K562 (cell line): ENCODE measurements at regions not wholly inside any gene's neighbourhood (a gene's known extent, or its start where the extent isn't known, plus 50 kb on each side); places are given as distances from the start of the nearest gene placed in this dataset.

Experiments used
- ATAC-seq: fragments of 200-7000 bp; cut with Tn5 transposase; 3 replicates; pipeline ENCODE4 v1.9.1; 2020; ENCODE audit warnings: moderate library complexity
- BruUV-seq: library from RNA; stranded (reverse); fragments of 400-500 nt; replicated peaks from 2 replicates; lab custom pipeline; 2021; lab: Mats Ljungman, UMichigan
- CTCF ChIA-PET: fragments of 300-600 bp; formaldehyde crosslinking; extraction: SDS; loops from one replicate; lab custom pipeline; 2021; ENCODE audit warnings: low intra/inter-chr PET ratio; lab: Yijun Ruan, JAX
- POLR2A ChIA-PET: fragments of 300-600, 350-650 bp; sonication (Branson Sonifier 250); formaldehyde crosslinking; extraction: SDS; loops from one replicate; lab custom pipeline; 2021; ENCODE audit warnings: antibody characterized with exemption, inconsistent platforms; lab: Yijun Ruan, JAX
- DNase-seq, 4 experiments: peaks; one replicate each; pipeline versions ENCODE4 v3.0.0 to v3.0.0-alpha.2; 2011 to 2018; ENCODE audit warnings: low spot score in 3 of 4, mixed read lengths in 3 of 4; ENCODE audit errors: extremely low read depth in 1 of 4
- FAIRE-seq: peaks from 2 replicates; lab custom pipeline; 2011; peaks lifted over from hg19 to GRCh38; lab: Jason Lieb, UNC
- H2AFZ ChIP-seq: 2 replicates; pipeline ENCODE4 v1.6.0; 2011; ENCODE audit warnings: low read depth, low read length, control low read depth, inconsistent platforms
- H3K27ac ChIP-seq: fragments of 200-600 bp; 3 replicates; pipeline ENCODE4 v1.8.0; 2011; ENCODE audit warnings: low read depth, mild to moderate bottlenecking, control low read depth, inconsistent platforms, low read length, moderate library complexity, mixed read lengths; ENCODE audit errors: extremely low read depth
- H3K27me3 ChIP-seq, 2 experiments: fragments of 300-600 bp in 1 of 2; 2 replicates in 1 of 2; 3 replicates in 1 of 2; pipeline versions ENCODE4 v1.6.0 to v1.8.0; 2011; ENCODE audit warnings: inconsistent platforms in 2 of 2, low read length in 2 of 2, mild to moderate bottlenecking in 1 of 2, mixed read lengths in 1 of 2, moderate library complexity in 1 of 2; ENCODE audit not compliant: control insufficient read depth in 2 of 2, insufficient read depth in 2 of 2
- H3K36me3 ChIP-seq: fragments of 300-600 bp; 3 replicates; pipeline ENCODE4 v1.8.0; 2011; ENCODE audit warnings: mild to moderate bottlenecking, low read length, inconsistent platforms; ENCODE audit not compliant: control insufficient read depth, insufficient read depth
- H3K4me1 ChIP-seq, 2 experiments: fragments of 200-600 bp in 1 of 2; replicated peaks in 1 of 2; 2 replicates in 1 of 2; 3 replicates in 1 of 2; pipeline versions ENCODE4 v1.5.1 to v1.8.0; 2011; ENCODE audit warnings: inconsistent platforms in 2 of 2, low read length in 2 of 2, mild to moderate bottlenecking in 1 of 2, mixed read lengths in 1 of 2, moderate library complexity in 1 of 2; ENCODE audit not compliant: control insufficient read depth in 2 of 2, insufficient read depth in 2 of 2
- H3K4me2 ChIP-seq: 2 replicates; pipeline ENCODE4 v1.6.1; 2011; ENCODE audit warnings: low read length, control low read depth, inconsistent platforms, mixed read lengths; ENCODE audit not compliant: insufficient read depth
- H3K4me3 ChIP-seq: fragments of 200-600 bp; sonication (generic), shearing (Covaris generic); 2 replicates; pipeline ENCODE4 v1.5.1; 2016; ENCODE audit warnings: control low read depth, inconsistent platforms
- H3K79me2 ChIP-seq: fragments of 200-600 bp; 3 replicates; pipeline ENCODE4 v1.8.0; 2011; ENCODE audit warnings: low read length, inconsistent platforms; ENCODE audit not compliant: control insufficient read depth, insufficient read depth
- H3K9ac ChIP-seq, 2 experiments: 2 replicates each; pipeline versions ENCODE4 v1.6.0 to v1.6.1; 2011; ENCODE audit warnings: low read depth in 2 of 2, low read length in 2 of 2, control low read depth in 1 of 2, inconsistent platforms in 1 of 2, mild to moderate bottlenecking in 1 of 2, mixed read lengths in 1 of 2; ENCODE audit not compliant: insufficient read depth in 1 of 2
- H3K9me1 ChIP-seq: one replicate; pipeline ENCODE4 v1.6.0; 2011; ENCODE audit warnings: inconsistent platforms, mild to moderate bottlenecking, low read length, moderate library complexity; ENCODE audit not compliant: control insufficient read depth, insufficient read depth
- H3K9me3 ChIP-seq: replicated peaks from 2 replicates; pipeline ENCODE4 v1.5.1; 2011; ENCODE audit warnings: low read depth, low read length, inconsistent platforms; ENCODE audit not compliant: control insufficient read depth, insufficient read depth
- H4K20me1 ChIP-seq: replicated peaks from 2 replicates; pipeline ENCODE4 v1.6.1; 2011; ENCODE audit warnings: low read length, inconsistent platforms, mixed read lengths; ENCODE audit not compliant: control insufficient read depth, insufficient read depth
- BDP1 ChIP-seq: IDR thresholded peaks from 3 replicates; pipeline ENCODE4 v1.6.1; 2011; ENCODE audit not compliant: insufficient read length, insufficient read depth
- CBFB ChIP-seq: sonication (generic); formaldehyde crosslinking; IDR thresholded peaks from 2 replicates; pipeline ENCODE4 v1.4.0; 2020; ENCODE audit warnings: mild to moderate bottlenecking, missing genetic modification reagents
- MTA1 ChIP-seq: fragments of 450-650 bp; IDR thresholded peaks from 2 replicates; pipeline ENCODE4 v1.6.1; 2017; ENCODE audit warnings: borderline replicate concordance
- NR4A1 ChIP-seq, 2 experiments: fragments of 250-450 bp in 1 of 2; fragments of 450-650 bp in 1 of 2; sonication (Bioruptor Pico) in 1 of 2; IDR thresholded peaks; 2 replicates each; pipeline versions ENCODE4 v1.4.0 to v1.6.1; 2016 to 2020; ENCODE audit warnings: mild to moderate bottlenecking in 2 of 2, missing compliant biosample characterization in 1 of 2, missing genetic modification characterization in 1 of 2, moderate library complexity in 1 of 2
- POU5F1 ChIP-seq: fragments of 150-350 bp; IDR thresholded peaks from 2 replicates; pipeline ENCODE4 v1.6.1; 2014; ENCODE audit warnings: borderline replicate concordance, low read length, low read depth, mild to moderate bottlenecking; ENCODE audit not compliant: partially characterized antibody
- RCOR1 ChIP-seq, 2 experiments: IDR thresholded peaks; 2 replicates each; pipeline ENCODE4 v1.6.1; 2012; ENCODE audit warnings: low read depth in 2 of 2, low read length in 2 of 2, borderline replicate concordance in 1 of 2, improper control_type of control experiment in 1 of 2
- U2AF1 ChIP-seq: fragments of 200-400 bp; formaldehyde crosslinking; optimal IDR thresholded peaks from 2 replicates; pipeline ENCODE3; 2017; ENCODE audit warnings: mild to moderate bottlenecking, low read depth, low read length, moderate library complexity
- XRCC4 ChIP-seq: IDR thresholded peaks from one replicate; pipeline ENCODE4 v1.6.1; 2011; ENCODE audit not compliant: insufficient read depth, insufficient read length; ENCODE audit errors: extremely low read depth
- WGBS: fragments of 100-300 bp; shearing (Covaris generic); methylation state at CpG from one replicate; pipeline ENCODE4 v1.1.6; 2016; ENCODE audit warnings: low coverage, mixed read lengths; ENCODE audit not compliant: insufficient coverage; ENCODE audit errors: missing lambda C conversion rate; 5-methylcytosine and 5-hydroxymethylcytosine counted together
- in situ Hi-C: fragments of 300-500 bp; cut with MboI; formaldehyde crosslinking; loops from 4 replicates; pipeline ENCODE4 v1.15.0; 2018; ENCODE audit warnings: inconsistent platforms, mixed read lengths
- intact Hi-C: fragments of 100-400 bp; cut with micrococcal nuclease; formaldehyde crosslinking; loops from 2 replicates; pipeline ENCODE4 v1.14.2; 2022

DNA sequence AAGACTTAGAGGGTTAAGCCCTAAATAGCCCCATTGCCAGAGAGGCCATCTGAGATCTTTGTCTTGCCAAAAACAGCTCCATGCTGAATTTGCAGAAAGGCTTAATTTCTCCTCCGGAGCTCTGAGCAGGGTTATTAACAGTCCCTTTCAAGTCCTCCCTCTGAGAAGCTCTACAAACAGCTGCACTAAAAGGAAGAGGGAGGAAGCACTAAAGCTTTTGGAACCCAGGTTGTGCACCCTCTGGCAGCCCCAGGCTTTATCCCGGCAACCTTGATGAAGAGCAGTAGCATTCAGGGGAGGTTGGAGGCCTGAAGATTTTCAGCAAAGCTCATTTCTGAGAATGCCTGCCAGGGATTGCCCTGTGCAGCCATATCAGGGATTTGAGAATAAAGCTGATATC, 554.7 kb downstream of the RBFOX1 start:
- no peaks in the 10 kb centered on the region for H3K9me3 ChIP-seq
- H3K9me1 ChIP-seq = no peaks in the 10 kb centered on the region
- ATAC-seq (no peak), FAIRE-seq (no peak), DNase-seq (no peak)
- no peaks in the 10 kb centered on the region for H4K20me1 ChIP-seq
- no peak overlapping the region for H3K9ac ChIP-seq
- H3K79me2 ChIP-seq = no peaks in the 10 kb centered on the region
- intact Hi-C loops = no loop called here
- H3K4me1 ChIP-seq = no peaks in the 10 kb centered on the region
- 100% methylated on average over 2 of the region's 2 CpGs for WGBS
- POLR2A ChIA-PET = interaction anchor here (0.7 to 1.1 kb wide), 2 partner anchors 20 to 600 kb away, joined by 3 to 4 read pairs; no protein-coding TSS in a partner anchor
- no peaks in the 10 kb centered on the region for H3K27me3 ChIP-seq
- no TSS peak for BruUV-seq
- CTCF ChIA-PET = interaction anchor here (0.6 kb wide), 1 partner anchor 103 kb away, joined by 3 read pairs; no protein-coding TSS in a partner anchor
- no peak for TF ChIP-seq MTA1
- TF ChIP-seq CBFB (CRISPR knock-in tag) = no peak
- TF ChIP-seq RCOR1 (IDR thresholded peaks at IDR 0.05; ENCODE audit: borderline replicate concordance in 1 of 2, low read depth in 2 of 2, low read length in 2 of 2) = no peak
- no peak for TF ChIP-seq NR4A1 (CRISPR knock-in tag; IDR thresholded peaks at IDR 0.05)
- TF ChIP-seq NR4A1 (tag; IDR thresholded peaks at IDR 0.05) = no peak
- no peak for TF ChIP-seq BDP1
- TF ChIP-seq U2AF1 = no peak
- TF ChIP-seq XRCC4 = no peak
- no peak for TF ChIP-seq POU5F1
- no peak overlapping the region for H3K4me2 ChIP-seq
- in situ Hi-C loops = no loop called here
- H3K4me3 ChIP-seq = no peak overlapping the region
- no peak overlapping the region for H3K27ac ChIP-seq
- no peak overlapping the region for H2AFZ ChIP-seq
- peaks cover 36% of the 10 kb centered on the region; the same call in 2 of the 3 replicates for H3K36me3 ChIP-seq
